ENCODE measurements at regions not wholly inside any gene's neighbourhood (a gene's known extent, or its start where the extent isn't known, plus 50 kb on each side); places are given as distances from the start of the nearest gene placed in this dataset.

DNA sequence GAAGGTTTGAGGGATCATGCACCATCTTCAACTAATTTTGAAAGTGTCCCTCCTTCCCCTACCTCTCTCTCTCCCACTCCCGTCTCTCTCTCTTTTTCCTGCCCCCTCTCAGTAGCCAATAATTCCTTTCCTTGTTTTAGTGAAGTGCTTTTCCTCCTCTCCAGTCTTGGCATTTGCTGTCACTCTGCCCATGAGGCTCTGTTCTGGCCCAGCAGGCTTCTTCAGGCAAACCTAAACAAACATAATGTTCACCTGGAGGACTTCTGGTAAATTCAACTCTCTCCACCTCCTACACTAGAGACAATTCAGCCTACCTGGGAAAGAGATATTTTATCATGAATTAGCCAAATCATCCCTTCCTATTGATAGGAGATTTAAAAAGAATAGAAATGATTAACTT lies 86.6 kb upstream of the ADRA1D start:
- TF ChIP-seq, protein P1, sequence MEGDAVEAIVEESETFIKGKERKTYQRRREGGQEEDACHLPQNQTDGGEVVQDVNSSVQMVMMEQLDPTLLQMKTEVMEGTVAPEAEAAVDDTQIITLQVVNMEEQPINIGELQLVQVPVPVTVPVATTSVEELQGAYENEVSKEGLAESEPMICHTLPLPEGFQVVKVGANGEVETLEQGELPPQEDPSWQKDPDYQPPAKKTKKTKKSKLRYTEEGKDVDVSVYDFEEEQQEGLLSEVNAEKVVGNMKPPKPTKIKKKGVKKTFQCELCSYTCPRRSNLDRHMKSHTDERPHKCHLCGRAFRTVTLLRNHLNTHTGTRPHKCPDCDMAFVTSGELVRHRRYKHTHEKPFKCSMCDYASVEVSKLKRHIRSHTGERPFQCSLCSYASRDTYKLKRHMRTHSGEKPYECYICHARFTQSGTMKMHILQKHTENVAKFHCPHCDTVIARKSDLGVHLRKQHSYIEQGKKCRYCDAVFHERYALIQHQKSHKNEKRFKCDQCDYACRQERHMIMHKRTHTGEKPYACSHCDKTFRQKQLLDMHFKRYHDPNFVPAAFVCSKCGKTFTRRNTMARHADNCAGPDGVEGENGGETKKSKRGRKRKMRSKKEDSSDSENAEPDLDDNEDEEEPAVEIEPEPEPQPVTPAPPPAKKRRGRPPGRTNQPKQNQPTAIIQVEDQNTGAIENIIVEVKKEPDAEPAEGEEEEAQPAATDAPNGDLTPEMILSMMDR (conservative IDR thresholded peaks at IDR 0.05 in 1 of 2, IDR thresholded peaks at IDR 0.05 in 1 of 2; ENCODE audit: low read depth in 1 of 2, low read length in 2 of 2) = no peak
- TF ChIP-seq EZH2 (IDR thresholded peaks at IDR 0.05; ENCODE audit: low read length, missing control alignments) = no peak

All from fibroblast of lung (primary cell).